ENCODE measurements at regions not wholly inside any gene's neighbourhood (a gene's known extent, or its start where the extent isn't known, plus 50 kb on each side); places are given as distances from the start of the nearest gene placed in this dataset.

- Histone ChIP-seq H3K36me3 (ENCODE audit: control insufficient read depth in 2 of 2, insufficient read depth in 1 of 2, low read length in 2 of 2) (no peaks in the 10 kb centered on the region), H3K4me3 (ENCODE audit: low read depth, low read length) (no peak overlapping the region), H3K4me1 (ENCODE audit: control insufficient read depth, insufficient read depth, low read length) (no peaks in the 10 kb centered on the region), H3K9me3 (ENCODE audit: control insufficient read depth, insufficient read depth, low read depth, low read length) (no peaks in the 10 kb centered on the region), H3K27ac (ENCODE audit: extremely low read depth, low read depth, low read length) (no peak overlapping the region)
- ChIA-PET POLR2A (no interaction called here), CTCF (interaction anchor here (0.6 to 1.5 kb wide), 11 partner anchors 19 to 1841 kb away, joined by 3 to 6 read pairs (median 3); no protein-coding TSS in a partner anchor)
- TF ChIP-seq ZNF610 (tag by site-specific recombination; IDR thresholded peaks at IDR 0.05; ENCODE audit: borderline replicate concordance) (no peak), ZNF747 (tag by site-specific recombination; IDR thresholded peaks at IDR 0.05) (no peak), ZNF529 (tag by site-specific recombination; IDR thresholded peaks at IDR 0.05; ENCODE audit: insufficient replicate concordance) (peak; percentile 74), CTCF (tag by site-specific recombination; IDR thresholded peaks at IDR 0.05) (peak; percentile 55; the same call in 1 of the 2 replicates), ZNF677 (tag by site-specific recombination; IDR thresholded peaks at IDR 0.05) (no peak), ZNF155 (tag by site-specific recombination; IDR thresholded peaks at IDR 0.05) (no peak), ZNF654 (tag by site-specific recombination; IDR thresholded peaks at IDR 0.05; ENCODE audit: low read depth) (peak; percentile 88)
Measured at GRCh38 chr10:84783386-84783785, 455.0 kb downstream of the CCSER2 start.

- TF ChIP-seq ZNF692 (tag by site-specific recombination; IDR thresholded peaks at IDR 0.05) (no peak), ZNF221 (tag by site-specific recombination; IDR thresholded peaks at IDR 0.05; ENCODE audit: borderline replicate concordance) (no peak), BCL6B (tag by site-specific recombination; IDR thresholded peaks at IDR 0.05) (no peak), ZNF791 (tag by site-specific recombination; IDR thresholded peaks at IDR 0.05) (no peak), ZNF362 (tag by site-specific recombination; IDR thresholded peaks at IDR 0.05) (no peak), SETDB1 (IDR thresholded peaks at IDR 0.05; ENCODE audit: insufficient read length, low read length) (no peak), ZNF624 (tag by site-specific recombination; IDR thresholded peaks at IDR 0.05) (no peak)
- ChIA-PET CTCF (interaction anchor here (0.6 to 1.5 kb wide), 6 partner anchors 22 to 1592 kb away, joined by 3 to 5 read pairs (median 4); no protein-coding TSS in a partner anchor), POLR2A (no interaction called here)
- H3K4me1 ChIP-seq (ENCODE audit: control insufficient read depth, insufficient read depth, low read length) = no peaks in the 10 kb centered on the region
- no peak overlapping the region for H3K4me3 ChIP-seq (ENCODE audit: low read depth, low read length)
- no peak overlapping the region for H3K27ac ChIP-seq (ENCODE audit: extremely low read depth, low read depth, low read length)
- H3K9me3 ChIP-seq (ENCODE audit: control insufficient read depth, insufficient read depth, low read depth, low read length) = no peaks in the 10 kb centered on the region
- no peaks in the 10 kb centered on the region for H3K36me3 ChIP-seq (ENCODE audit: control insufficient read depth in 2 of 2, insufficient read depth in 1 of 2, low read length in 2 of 2)
Measured at GRCh38 chr10:84783909-84784308, 455.5 kb downstream of the CCSER2 start.

- no peaks in the 10 kb centered on the region for H3K36me3 ChIP-seq (ENCODE audit: control insufficient read depth in 2 of 2, insufficient read depth in 1 of 2, low read length in 2 of 2)
- H3K4me1 ChIP-seq (ENCODE audit: control insufficient read depth, insufficient read depth, low read length) = no peaks in the 10 kb centered on the region
- no peak overlapping the region for H3K4me3 ChIP-seq (ENCODE audit: low read depth, low read length)
- POLR2A ChIA-PET = no interaction called here
- H3K9me3 ChIP-seq (ENCODE audit: control insufficient read depth, insufficient read depth, low read depth, low read length) = no peaks in the 10 kb centered on the region
- CTCF ChIA-PET = interaction anchor here (0.5 to 1.0 kb wide), 3 partner anchors 21 to 351 kb away, joined by 3 to 5 read pairs (median 4); no protein-coding TSS in a partner anchor
- no peak overlapping the region for H3K27ac ChIP-seq (ENCODE audit: extremely low read depth, low read depth, low read length)
- TF ChIP-seq ZSCAN16 (tag by site-specific recombination; IDR thresholded peaks at IDR 0.05) = no peak
- no peak for TF ChIP-seq ZNF248 (tag by site-specific recombination; IDR thresholded peaks at IDR 0.05)
- no peak for TF ChIP-seq GLIS2 (tag by site-specific recombination; IDR thresholded peaks at IDR 0.05)
- no peak for TF ChIP-seq ZNF354C (tag by site-specific recombination; IDR thresholded peaks at IDR 0.05; ENCODE audit: borderline replicate concordance, low read depth)
- TF ChIP-seq ZNF677 (tag by site-specific recombination; IDR thresholded peaks at IDR 0.05) = no peak
- no peak for TF ChIP-seq ZNF610 (tag by site-specific recombination; IDR thresholded peaks at IDR 0.05; ENCODE audit: borderline replicate concordance)
- no peak for TF ChIP-seq ZBTB17 (tag by site-specific recombination; IDR thresholded peaks at IDR 0.05)
- TF ChIP-seq ZNF561 (tag by site-specific recombination; IDR thresholded peaks at IDR 0.05; ENCODE audit: borderline replicate concordance) = no peak
- TF ChIP-seq ZNF777 (tag by site-specific recombination; IDR thresholded peaks at IDR 0.05; ENCODE audit: borderline replicate concordance) = no peak
- TF ChIP-seq PRDM10 (tag by site-specific recombination; IDR thresholded peaks at IDR 0.05) = no peak
- TF ChIP-seq ZNF701 (tag by site-specific recombination; IDR thresholded peaks at IDR 0.05) = no peak
Measured at GRCh38 chr10:84784749-84785148, 456.4 kb downstream of the CCSER2 start.
